T-helper 1 cell treated with Interleukin-12 subunit alpha and Interleukin-12 subunit beta and Interleukin-4 antibody, amounts not matched to agents 30 μg/mL and 1 μg/mL, for 36 hours (primary cell): ENCODE measurements at regions not wholly inside any gene's neighbourhood (a gene's known extent, or its start where the extent isn't known, plus 50 kb on each side); places are given as distances from the start of the nearest gene placed in this dataset.

Source experiments
- H3K27ac Mint-ChIP-seq: one replicate; pipeline ENCODE4 v1.8.0; 2021; ENCODE audit warnings: mild to moderate bottlenecking, mixed read lengths
- H3K27me3 Mint-ChIP-seq: one replicate; pipeline ENCODE4 v1.8.0; 2021; ENCODE audit warnings: low read depth, mixed read lengths
- H3K36me3 Mint-ChIP-seq: one replicate; pipeline ENCODE4 v1.8.0; 2021; ENCODE audit warnings: low read depth, mixed read lengths
- H3K4me1 Mint-ChIP-seq: one replicate; pipeline ENCODE4 v1.8.0; 2021; ENCODE audit warnings: low read depth, mixed read lengths
- H3K4me3 Mint-ChIP-seq: one replicate; pipeline ENCODE4 v1.8.0; 2021; ENCODE audit warnings: mild to moderate bottlenecking, moderate library complexity, mixed read lengths
- H3K9me3 Mint-ChIP-seq: one replicate; pipeline ENCODE4 v1.8.0; 2021; ENCODE audit warnings: mixed read lengths

DNA sequence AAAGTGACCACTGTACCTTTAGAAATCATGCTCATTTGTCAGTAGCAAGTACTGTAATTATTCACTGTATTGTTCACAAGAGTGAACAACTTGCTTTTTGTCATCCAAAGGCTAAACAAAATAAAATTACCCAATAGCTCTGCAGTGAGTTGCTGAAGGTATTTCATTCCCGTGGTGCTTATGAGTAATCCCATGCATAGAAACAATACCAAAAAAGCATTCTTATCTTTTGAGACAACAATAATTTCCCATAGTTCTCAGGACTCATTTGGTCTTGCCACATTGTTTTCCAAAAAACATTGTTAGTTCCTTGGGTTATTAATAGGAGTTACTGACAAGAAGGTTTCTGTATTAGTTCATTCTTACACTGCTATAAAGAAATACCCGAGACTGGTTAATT is 503.2 kb upstream of the FAM98A start:
- no peaks in the 10 kb centered on the region for H3K4me1 Mint-ChIP-seq
- no peaks in the 10 kb centered on the region for H3K9me3 Mint-ChIP-seq
- no peaks in the 10 kb centered on the region for H3K36me3 Mint-ChIP-seq
- no peak overlapping the region for H3K27ac Mint-ChIP-seq
- no peak overlapping the region for H3K4me3 Mint-ChIP-seq
- H3K27me3 Mint-ChIP-seq, result peaks cover 3% of the 10 kb centered on the region

DNA sequence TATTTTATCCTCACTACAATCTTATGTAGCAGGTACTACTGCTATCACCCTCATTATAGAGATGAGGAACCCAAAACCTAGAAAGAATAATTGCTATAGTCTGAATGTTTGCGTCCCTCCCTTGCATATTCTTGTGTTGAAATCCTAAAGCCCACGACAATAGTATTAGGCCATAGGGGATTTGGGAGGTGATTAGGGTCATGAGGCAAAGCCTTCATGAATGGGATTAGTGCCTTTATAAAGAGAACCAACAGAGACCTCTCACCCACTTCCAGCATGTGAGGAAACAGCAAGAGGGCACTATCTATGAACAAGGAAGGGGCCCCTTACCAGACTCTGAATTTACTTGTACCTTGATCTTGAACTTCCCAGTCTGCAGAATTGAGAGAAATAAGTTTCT is 500.3 kb upstream of the FAM98A start:
- Mint-ChIP-seq H3K36me3 (no peaks in the 10 kb centered on the region), H3K4me3 (no peak overlapping the region), H3K9me3 (no peaks in the 10 kb centered on the region), H3K4me1 (no peaks in the 10 kb centered on the region), H3K27ac (no peak overlapping the region), H3K27me3 (peaks cover 3% of the 10 kb centered on the region)

DNA sequence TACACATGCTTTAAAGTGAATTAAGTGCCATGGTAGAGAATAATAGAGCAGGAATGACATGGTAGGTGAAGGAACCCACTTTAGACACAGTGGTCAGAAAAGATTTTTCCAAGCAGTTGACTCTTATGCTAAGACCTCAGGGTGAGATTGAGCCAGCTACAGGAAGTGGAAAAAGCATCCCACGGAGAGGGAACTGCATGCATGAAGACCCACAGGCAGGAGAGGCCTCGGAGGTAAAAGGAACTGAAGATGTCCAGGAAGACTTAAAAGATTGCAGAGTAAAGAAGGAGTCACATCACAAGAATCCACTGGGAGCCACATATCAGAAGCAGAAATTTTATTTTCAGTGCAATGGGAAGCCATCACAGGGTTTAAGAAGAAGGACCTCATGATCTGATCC is 499.2 kb upstream of the FAM98A start:
- no peak overlapping the region for H3K4me3 Mint-ChIP-seq
- H3K27me3 Mint-ChIP-seq, result no peaks in the 10 kb centered on the region
- H3K27ac Mint-ChIP-seq, result no peak overlapping the region
- H3K4me1 Mint-ChIP-seq, result no peaks in the 10 kb centered on the region
- no peaks in the 10 kb centered on the region for H3K9me3 Mint-ChIP-seq
- no peaks in the 10 kb centered on the region for H3K36me3 Mint-ChIP-seq

DNA sequence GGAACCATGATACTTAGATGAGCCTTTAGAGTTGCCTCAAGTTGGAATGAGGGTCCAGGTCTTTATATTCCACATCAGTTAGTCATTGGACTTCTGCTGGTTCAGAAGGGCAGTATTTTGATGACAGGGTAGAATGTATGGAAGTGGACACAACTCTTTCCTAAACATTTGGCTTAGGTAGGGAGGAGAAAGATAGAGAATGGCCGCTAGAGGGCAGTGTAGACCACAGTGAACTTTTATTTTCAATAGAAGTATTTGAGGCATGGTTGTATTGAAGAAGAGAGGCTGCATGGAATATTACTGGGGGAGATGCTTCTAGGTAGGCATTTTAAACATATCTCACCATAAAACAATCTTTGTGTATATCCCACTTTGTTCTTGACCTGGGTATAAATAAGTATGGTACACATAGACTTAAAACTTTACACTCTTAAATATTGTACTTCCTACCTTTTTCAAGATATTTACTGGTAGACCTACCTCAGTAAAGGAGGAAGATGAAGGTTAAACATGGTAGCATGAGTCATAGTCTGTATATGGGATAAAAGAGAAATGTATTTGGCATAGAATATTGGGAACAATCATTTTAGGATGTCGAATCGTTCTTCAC is 497.6 kb upstream of the FAM98A start:
- H3K9me3 Mint-ChIP-seq, result no peaks in the 10 kb centered on the region
- H3K27me3 Mint-ChIP-seq, result no peaks in the 10 kb centered on the region
- H3K36me3 Mint-ChIP-seq, result no peaks in the 10 kb centered on the region
- H3K4me3 Mint-ChIP-seq, result no peak overlapping the region
- no peak overlapping the region for H3K27ac Mint-ChIP-seq
- H3K4me1 Mint-ChIP-seq, result no peaks in the 10 kb centered on the region

DNA sequence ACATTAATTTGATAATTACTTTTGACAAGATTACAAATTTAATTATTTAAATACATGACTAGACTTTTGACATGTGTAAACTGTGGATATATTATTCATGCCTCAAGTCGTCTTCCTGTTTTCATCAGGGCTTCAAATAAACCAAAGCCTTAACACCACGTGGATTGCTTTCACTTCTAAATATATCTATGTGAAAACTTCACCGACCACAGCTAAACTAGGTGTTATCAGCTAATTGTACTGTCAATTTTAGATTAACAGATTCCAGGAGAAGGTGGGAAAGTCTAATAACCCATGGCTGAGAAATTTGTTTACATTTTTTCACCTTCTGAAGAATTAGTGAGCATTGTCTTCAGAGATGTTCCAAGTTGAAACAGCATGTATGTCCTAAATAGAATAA is 494.7 kb upstream of the FAM98A start:
- Mint-ChIP-seq H3K4me3 (no peak overlapping the region), H3K36me3 (no peaks in the 10 kb centered on the region), H3K4me1 (no peaks in the 10 kb centered on the region), H3K9me3 (no peaks in the 10 kb centered on the region), H3K27me3 (no peaks in the 10 kb centered on the region), H3K27ac (no peak overlapping the region)

DNA sequence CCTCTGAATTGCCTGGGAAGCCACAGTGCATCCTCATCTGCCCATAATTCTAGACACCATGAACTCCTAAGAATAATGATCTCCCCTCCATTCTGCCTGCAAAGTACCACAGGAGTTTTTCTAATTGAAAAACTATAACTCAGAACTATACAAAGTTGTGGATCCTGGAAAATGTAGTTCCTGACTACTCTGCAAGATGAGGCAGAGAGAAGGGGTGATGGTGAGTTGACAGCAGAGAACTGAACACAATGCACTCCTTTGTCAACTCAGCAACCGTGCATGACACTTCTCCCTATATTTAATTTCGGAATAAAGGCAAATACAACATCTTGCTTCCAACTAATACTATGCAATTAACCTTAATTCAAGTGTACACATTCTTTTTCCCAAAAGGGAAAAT is 471.1 kb upstream of the FAM98A start:
- Mint-ChIP-seq H3K4me1 (no peaks in the 10 kb centered on the region), H3K27ac (no peak overlapping the region), H3K9me3 (no peaks in the 10 kb centered on the region), H3K27me3 (no peaks in the 10 kb centered on the region), H3K4me3 (no peak overlapping the region), H3K36me3 (no peaks in the 10 kb centered on the region)

DNA sequence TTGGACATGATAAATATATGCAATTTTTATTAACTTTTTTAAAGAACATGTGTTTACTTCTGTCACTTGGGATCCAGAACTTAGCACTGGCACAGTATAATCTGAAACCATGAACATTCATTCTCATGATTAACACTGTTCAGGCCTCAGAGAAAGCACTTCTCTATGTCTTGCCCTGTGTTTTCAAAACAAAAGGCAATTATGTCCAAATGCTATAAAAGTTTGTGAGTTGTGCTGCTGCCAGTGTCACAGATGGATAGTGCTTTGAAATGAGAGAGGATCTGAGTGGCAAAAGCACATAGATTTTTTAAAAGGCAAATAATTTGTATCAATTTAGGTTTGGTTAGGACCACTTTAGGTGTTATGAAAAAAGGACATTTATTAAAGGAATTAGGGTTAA is 470.5 kb upstream of the FAM98A start:
- H3K27me3 Mint-ChIP-seq, result no peaks in the 10 kb centered on the region
- H3K9me3 Mint-ChIP-seq, result no peaks in the 10 kb centered on the region
- H3K4me3 Mint-ChIP-seq, result no peak overlapping the region
- H3K36me3 Mint-ChIP-seq, result no peaks in the 10 kb centered on the region
- no peaks in the 10 kb centered on the region for H3K4me1 Mint-ChIP-seq
- no peak overlapping the region for H3K27ac Mint-ChIP-seq

DNA sequence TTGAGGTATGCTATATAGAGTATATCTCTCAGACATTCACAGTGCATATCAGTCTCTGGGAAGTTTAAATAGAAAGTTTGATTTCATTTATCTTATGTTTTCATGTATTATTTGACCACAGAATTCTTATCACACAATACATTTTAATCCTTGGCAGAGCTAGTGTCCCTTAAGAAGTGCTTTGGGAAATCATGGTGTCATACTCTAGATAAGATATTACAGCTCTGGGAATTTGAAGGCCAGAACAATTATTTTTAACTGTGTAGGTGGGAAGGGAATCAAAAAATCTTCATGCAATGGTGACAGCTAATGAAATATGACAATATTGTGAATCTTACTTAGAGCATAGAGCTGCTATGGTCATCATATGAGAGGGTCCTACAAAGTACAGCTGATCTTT is 451.3 kb upstream of the FAM98A start:
- Mint-ChIP-seq H3K27me3 (no peaks in the 10 kb centered on the region), H3K4me1 (no peaks in the 10 kb centered on the region), H3K9me3 (peaks cover 13% of the 10 kb centered on the region), H3K4me3 (no peak overlapping the region), H3K36me3 (no peaks in the 10 kb centered on the region), H3K27ac (no peak overlapping the region)

DNA sequence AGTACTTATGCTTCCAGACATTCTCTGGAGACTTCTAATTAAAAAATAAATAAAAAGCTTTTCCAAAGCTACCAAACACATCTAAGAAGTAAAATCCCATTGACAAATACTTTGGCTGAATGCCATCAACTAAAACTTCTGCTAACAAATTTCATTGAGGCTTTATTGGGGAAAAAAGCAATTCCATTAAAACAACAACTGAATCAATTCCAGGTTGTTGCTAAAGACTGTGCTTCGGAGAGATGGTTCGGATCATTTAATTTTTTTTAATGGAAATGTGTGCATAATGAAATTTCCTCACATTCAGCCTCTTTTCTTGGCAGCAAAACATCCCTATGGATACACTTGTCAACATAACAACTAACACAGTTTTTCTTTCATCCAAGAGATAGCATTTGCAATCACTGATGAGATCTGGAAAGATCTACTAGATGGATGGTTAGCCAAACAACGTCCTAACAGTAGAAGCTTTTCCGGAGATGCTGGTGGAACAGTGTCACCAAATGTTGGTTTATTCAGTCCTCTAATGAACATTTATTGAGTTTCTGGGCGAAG is 446.1 kb upstream of the FAM98A start:
- H3K36me3 Mint-ChIP-seq, result no peaks in the 10 kb centered on the region
- H3K4me1 Mint-ChIP-seq, result no peaks in the 10 kb centered on the region
- H3K27ac Mint-ChIP-seq, result no peak overlapping the region
- no peaks in the 10 kb centered on the region for H3K9me3 Mint-ChIP-seq
- no peaks in the 10 kb centered on the region for H3K27me3 Mint-ChIP-seq
- no peak overlapping the region for H3K4me3 Mint-ChIP-seq

DNA sequence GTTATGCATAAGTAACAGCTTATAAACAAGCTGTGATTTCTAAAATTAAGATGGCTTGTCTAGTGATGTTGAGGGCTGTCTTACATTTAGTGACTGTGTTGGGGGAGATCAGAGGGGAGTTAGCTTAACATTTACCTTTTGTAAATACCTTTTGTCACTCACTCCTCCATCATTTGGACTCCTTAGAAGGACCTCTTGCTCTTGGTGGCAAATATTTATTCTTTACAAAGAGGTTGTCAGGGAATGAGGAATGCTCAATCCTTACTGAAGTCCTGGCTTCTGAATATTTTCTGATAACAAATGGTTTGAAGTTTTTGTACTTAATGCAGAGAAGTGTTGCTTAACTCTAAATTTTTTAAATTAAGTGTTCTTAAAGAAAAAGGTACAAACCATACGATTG is 438.8 kb upstream of the FAM98A start:
- no peak overlapping the region for H3K4me3 Mint-ChIP-seq
- H3K27ac Mint-ChIP-seq, result no peak overlapping the region
- H3K36me3 Mint-ChIP-seq, result no peaks in the 10 kb centered on the region
- H3K4me1 Mint-ChIP-seq, result no peaks in the 10 kb centered on the region
- no peaks in the 10 kb centered on the region for H3K27me3 Mint-ChIP-seq
- no peaks in the 10 kb centered on the region for H3K9me3 Mint-ChIP-seq

DNA sequence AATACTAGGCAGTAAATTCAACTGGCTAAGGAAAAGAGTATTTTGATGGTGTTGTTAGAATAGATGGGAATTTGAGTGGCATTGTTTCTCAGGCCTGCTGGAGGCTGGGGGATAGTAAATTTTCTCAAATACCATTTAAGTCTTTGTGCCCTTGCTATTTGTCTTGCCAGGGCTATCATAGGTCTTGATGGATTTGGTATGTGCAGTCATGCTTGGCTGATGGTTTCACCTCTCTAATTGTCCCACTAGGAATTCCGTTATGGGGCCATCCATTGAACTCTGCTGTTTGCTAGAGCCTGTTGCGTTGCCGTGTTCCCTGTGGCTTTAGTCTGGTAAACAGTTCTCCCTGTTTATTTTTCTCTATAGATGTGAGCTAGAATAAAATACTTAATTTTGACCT is 438.1 kb upstream of the FAM98A start:
- H3K36me3 Mint-ChIP-seq, result no peaks in the 10 kb centered on the region
- H3K27ac Mint-ChIP-seq, result no peak overlapping the region
- H3K4me1 Mint-ChIP-seq, result no peaks in the 10 kb centered on the region
- no peaks in the 10 kb centered on the region for H3K9me3 Mint-ChIP-seq
- no peak overlapping the region for H3K4me3 Mint-ChIP-seq
- no peaks in the 10 kb centered on the region for H3K27me3 Mint-ChIP-seq

DNA sequence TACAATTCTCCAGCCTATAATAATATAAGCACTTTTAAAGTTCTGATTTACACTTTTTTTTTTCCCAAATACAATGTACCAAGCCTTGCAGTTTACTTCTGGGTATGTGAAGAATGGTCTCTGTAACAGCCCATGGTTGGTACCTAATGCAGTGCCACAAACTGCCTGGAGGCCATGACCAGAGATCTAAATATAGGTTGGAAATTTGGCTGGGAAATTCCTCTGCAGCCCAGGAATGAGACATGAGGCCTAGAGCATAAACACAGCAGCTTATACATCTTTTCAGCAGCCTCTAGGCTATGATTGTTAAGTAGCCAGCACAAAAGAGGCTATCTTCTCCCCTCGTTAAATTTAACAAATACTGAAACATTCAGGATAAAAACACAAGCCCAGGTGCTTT is 432.0 kb upstream of the FAM98A start:
- no peaks in the 10 kb centered on the region for H3K36me3 Mint-ChIP-seq

DNA sequence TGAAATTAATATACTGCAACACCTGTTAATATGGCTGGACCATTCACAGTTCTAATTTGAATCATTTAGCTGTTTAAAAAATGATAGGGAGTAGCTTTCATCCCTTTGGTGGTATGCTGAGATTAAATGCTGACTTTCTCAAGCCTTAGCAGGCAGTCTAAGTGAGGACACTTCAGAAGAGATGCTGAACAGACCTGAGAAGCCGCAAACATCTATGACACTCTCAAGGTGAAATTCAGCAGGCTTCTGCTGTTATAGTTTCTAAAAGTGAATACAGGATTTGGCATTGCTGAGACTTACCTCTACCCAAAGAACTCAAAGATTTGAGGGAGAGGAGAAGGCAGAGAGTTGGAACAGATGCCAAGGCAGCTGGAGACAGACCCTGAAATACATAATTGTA is 431.2 kb upstream of the FAM98A start:
- no peaks in the 10 kb centered on the region for H3K4me1 Mint-ChIP-seq
- H3K27ac Mint-ChIP-seq, result no peak overlapping the region
- H3K27me3 Mint-ChIP-seq, result no peaks in the 10 kb centered on the region
- H3K4me3 Mint-ChIP-seq, result no peak overlapping the region
- H3K36me3 Mint-ChIP-seq, result no peaks in the 10 kb centered on the region
- H3K9me3 Mint-ChIP-seq, result no peaks in the 10 kb centered on the region

More for the DNA sequence above, 432.0 kb upstream of the FAM98A start:
- Mint-ChIP-seq H3K4me1 (no peaks in the 10 kb centered on the region), H3K27me3 (no peaks in the 10 kb centered on the region), H3K9me3 (no peaks in the 10 kb centered on the region), H3K4me3 (no peak overlapping the region), H3K27ac (no peak overlapping the region)

DNA sequence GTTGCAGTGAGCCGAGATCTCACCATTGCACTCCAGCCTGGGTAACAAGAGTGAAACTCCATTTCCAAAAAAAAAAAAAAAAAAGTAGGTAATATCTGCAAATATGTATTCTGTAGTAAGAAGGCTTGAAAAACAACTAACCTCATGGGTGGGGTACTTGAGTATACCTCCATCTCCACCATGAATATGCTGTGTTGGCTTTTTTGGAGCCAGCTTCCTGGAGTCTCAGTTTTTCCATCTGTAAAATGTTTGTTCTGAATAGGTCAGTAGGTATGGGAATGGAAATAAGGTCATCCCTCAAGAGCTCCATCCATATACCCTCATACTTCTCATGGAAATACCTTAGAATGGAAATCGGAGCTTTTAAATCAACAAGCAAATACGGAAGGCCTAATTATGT is 430.0 kb upstream of the FAM98A start:
- Mint-ChIP-seq H3K36me3 (no peaks in the 10 kb centered on the region), H3K27ac (no peak overlapping the region), H3K9me3 (no peaks in the 10 kb centered on the region), H3K27me3 (no peaks in the 10 kb centered on the region), H3K4me3 (no peak overlapping the region), H3K4me1 (no peaks in the 10 kb centered on the region)

DNA sequence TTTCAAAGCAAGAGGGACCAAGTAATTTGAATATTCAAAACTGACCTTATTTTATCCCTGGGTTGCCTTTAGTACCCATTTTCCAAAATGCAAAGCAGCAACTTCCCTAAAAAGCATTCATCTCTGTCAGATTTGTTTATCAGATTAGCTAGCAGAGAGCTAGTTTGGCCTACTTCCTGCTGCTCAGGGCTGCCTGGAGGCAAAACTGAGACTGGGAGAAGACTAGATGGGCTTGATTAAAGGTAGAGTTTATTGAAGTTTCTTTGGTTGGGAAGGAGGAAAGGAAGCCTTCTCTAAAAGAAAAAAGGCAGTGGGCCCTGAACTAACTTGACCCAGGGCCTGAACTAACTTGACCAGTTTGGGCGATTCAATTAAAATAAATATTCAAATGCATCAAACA is 426.1 kb upstream of the FAM98A start:
- no peaks in the 10 kb centered on the region for H3K27me3 Mint-ChIP-seq
- no peak overlapping the region for H3K4me3 Mint-ChIP-seq
- H3K36me3 Mint-ChIP-seq, result no peaks in the 10 kb centered on the region
- no peak overlapping the region for H3K27ac Mint-ChIP-seq
- H3K4me1 Mint-ChIP-seq, result no peaks in the 10 kb centered on the region
- H3K9me3 Mint-ChIP-seq, result no peaks in the 10 kb centered on the region
